SK-N-SH (cell line): ENCODE measurements at regions not wholly inside any gene's neighbourhood (a gene's known extent, or its start where the extent isn't known, plus 50 kb on each side); places are given as distances from the start of the nearest gene placed in this dataset.

Source experiments
- CTCF ChIA-PET: fragments of 300-600, 350-600 bp; formaldehyde crosslinking; extraction: SDS; loops from one replicate; lab custom pipeline; 2021; lab: Yijun Ruan, JAX
- POLR2A ChIA-PET: fragments of 350-600 bp; sonication (Branson Sonifier 250); formaldehyde crosslinking; extraction: SDS; loops from one replicate; lab custom pipeline; 2020; ENCODE audit warnings: antibody characterized with exemption, inconsistent platforms; lab: Yijun Ruan, JAX
- DNase-seq: peaks from one replicate; pipeline ENCODE4 v3.0.0; 2012
- H2AFZ ChIP-seq: fragments of 200-600 bp; sonication (generic); 2 replicates; pipeline ENCODE4 v1.8.1; 2016; ENCODE audit warnings: antibody characterized with exemption, mild to moderate bottlenecking, low read depth
- H3F3A ChIP-seq: fragments of 200-600 bp; sonication (generic); replicated peaks from 2 replicates; pipeline ENCODE3; 2016; ENCODE audit warnings: antibody characterized with exemption, mild to moderate bottlenecking; ENCODE audit not compliant: insufficient read depth
- H3K27ac ChIP-seq, 2 experiments: fragments of 200-500 bp in 1 of 2; fragments of 200-600 bp in 1 of 2; sonication (Bioruptor generic) in 1 of 2; sonication (generic), shearing (Covaris generic) in 1 of 2; 2 replicates each; pipeline versions ENCODE4 v1.5.1 to v1.6.1; 2014 to 2016; ENCODE audit warnings: low read depth in 2 of 2, inconsistent platforms in 1 of 2, low read length in 1 of 2, mild to moderate bottlenecking in 1 of 2, mixed read lengths in 1 of 2
- H3K27me3 ChIP-seq: fragments of 200-600 bp; sonication (generic), shearing (Covaris generic); 2 replicates; pipeline ENCODE4 v1.6.1; 2016; ENCODE audit warnings: mixed run types; ENCODE audit not compliant: insufficient read depth
- H3K36me3 ChIP-seq, 2 experiments: fragments of 200-500 bp in 1 of 2; fragments of 200-600 bp in 1 of 2; sonication (Bioruptor generic) in 1 of 2; sonication (generic) in 1 of 2; replicated peaks in 1 of 2; 2 replicates each; pipeline versions ENCODE3 to v1.5.1; 2014 to 2016; ENCODE audit warnings: low read length in 1 of 2, mild to moderate bottlenecking in 1 of 2; ENCODE audit not compliant: insufficient read depth in 2 of 2, control insufficient read depth in 1 of 2
- H3K4me1 ChIP-seq, 2 experiments: fragments of 200-500 bp in 1 of 2; fragments of 200-600 bp in 1 of 2; sonication (Bioruptor generic) in 1 of 2; sonication (generic), shearing (Covaris generic) in 1 of 2; 2 replicates each; pipeline versions ENCODE4 v1.5.1 to v1.6.1; 2014 to 2016; ENCODE audit warnings: low read depth in 1 of 2, low read length in 1 of 2, mixed run types in 1 of 2; ENCODE audit not compliant: insufficient read depth in 2 of 2, control insufficient read depth in 1 of 2
- H3K4me2 ChIP-seq: fragments of 200-600 bp; sonication (generic), shearing (Covaris generic); 2 replicates; pipeline ENCODE4 v1.6.1; 2017; ENCODE audit warnings: mixed run types
- H3K4me3 ChIP-seq, 2 experiments: fragments of 200-500 bp in 1 of 2; fragments of 200-600 bp in 1 of 2; sonication (Bioruptor generic) in 1 of 2; sonication (generic), shearing (Covaris generic) in 1 of 2; 2 replicates each; pipeline versions ENCODE4 v1.5.1 to v1.8.1; 2014 to 2016; ENCODE audit warnings: low read depth in 2 of 2, inconsistent platforms in 1 of 2, low read length in 1 of 2, mild to moderate bottlenecking in 1 of 2, mixed read lengths in 1 of 2, moderate library complexity in 1 of 2
- H3K79me2 ChIP-seq: fragments of 200-600 bp; sonication (generic); 2 replicates; pipeline ENCODE4 v1.8.1; 2017; ENCODE audit warnings: mild to moderate bottlenecking; ENCODE audit not compliant: insufficient read depth
- H3K9ac ChIP-seq: fragments of 200-600 bp; sonication (generic); 2 replicates; pipeline ENCODE4 v1.6.1; 2017; ENCODE audit warnings: mixed run types
- H3K9me2 ChIP-seq: fragments of 200-600 bp; sonication (generic); 2 replicates; pipeline ENCODE4 v1.6.1; 2017; ENCODE audit warnings: mixed run types
- H3K9me3 ChIP-seq: fragments of 200-600 bp; sonication (generic); 2 replicates; pipeline ENCODE4 v1.6.1; 2017; ENCODE audit warnings: mixed run types, mild to moderate bottlenecking, moderate library complexity
- H4K20me1 ChIP-seq: fragments of 200-600 bp; sonication (generic); 2 replicates; pipeline ENCODE4 v1.6.1; 2017; ENCODE audit warnings: mild to moderate bottlenecking, mixed run types; ENCODE audit not compliant: insufficient read depth
- CHD2 ChIP-seq: fragments of 150-350 bp; IDR thresholded peaks from 2 replicates; pipeline ENCODE4 v1.6.1; 2018; ENCODE audit warnings: low read length; ENCODE audit not compliant: partially characterized antibody
- ELF1 ChIP-seq: IDR thresholded peaks from 2 replicates; pipeline ENCODE4 v1.4.0; 2012
- EP300 ChIP-seq, 2 experiments: IDR thresholded peaks; 2 replicates each; pipeline versions ENCODE4 v1.4.0 to v1.6.1; 2012; ENCODE audit warnings: borderline replicate concordance in 1 of 2, low read depth in 1 of 2, low read length in 1 of 2
- FOXM1 ChIP-seq: IDR thresholded peaks from 2 replicates; pipeline ENCODE4 v1.4.0; 2012; ENCODE audit warnings: low read depth, mild to moderate bottlenecking
- GABPA ChIP-seq: IDR thresholded peaks from 2 replicates; pipeline ENCODE4 v1.4.0; 2012; ENCODE audit warnings: low read depth, mild to moderate bottlenecking
- IRF3 ChIP-seq: fragments of 150-350 bp; IDR thresholded peaks from 2 replicates; pipeline ENCODE4 v1.6.1; 2016; ENCODE audit warnings: mild to moderate bottlenecking, low read depth, low read length
- JUND ChIP-seq: IDR thresholded peaks from 2 replicates; pipeline ENCODE4 v1.4.0; 2012
- NFIC ChIP-seq: IDR thresholded peaks from 2 replicates; pipeline ENCODE4 v1.4.0; 2012; ENCODE audit warnings: borderline replicate concordance
- PBX3 ChIP-seq: IDR thresholded peaks from 2 replicates; pipeline ENCODE4; 2012
- POLR2AphosphoS5 ChIP-seq: IDR thresholded peaks from 2 replicates; pipeline ENCODE4 v1.6.1; 2012; ENCODE audit warnings: low read depth, low read length
- RFX5 ChIP-seq: IDR thresholded peaks from 2 replicates; pipeline ENCODE4 v1.6.1; 2012; ENCODE audit warnings: mild to moderate bottlenecking, improper control_type of control experiment, low read length
- RXRA ChIP-seq: IDR thresholded peaks from 2 replicates; pipeline ENCODE4 v1.4.0; 2012; ENCODE audit warnings: low read depth, mild to moderate bottlenecking, borderline replicate concordance
- SIN3A ChIP-seq: IDR thresholded peaks from 2 replicates; pipeline ENCODE4 v1.6.1; 2012; ENCODE audit warnings: low read depth, mild to moderate bottlenecking, low read length, moderate library complexity, borderline replicate concordance
- TEAD4 ChIP-seq: IDR thresholded peaks from 2 replicates; pipeline ENCODE4 v1.4.0; 2012; ENCODE audit warnings: mild to moderate bottlenecking, borderline replicate concordance; ENCODE audit not compliant: insufficient read depth
- USF1 ChIP-seq: IDR thresholded peaks from 2 replicates; pipeline ENCODE4 v1.4.0; 2012; ENCODE audit warnings: low read depth, borderline replicate concordance
- USF2 ChIP-seq: fragments of 150-350 bp; IDR thresholded peaks from 2 replicates; pipeline ENCODE4 v1.6.1; 2017; ENCODE audit warnings: antibody characterized with exemption, low read length, low read depth, borderline replicate concordance
- YY1 ChIP-seq: IDR thresholded peaks from 2 replicates; pipeline ENCODE4 v1.4.0; 2012; ENCODE audit warnings: low read depth, mild to moderate bottlenecking
- WGBS: methylation state at CpG from one replicate; pipeline ENCODE4 v1.1.6; 2017; ENCODE audit warnings: low lambda C conversion rate; 5-methylcytosine and 5-hydroxymethylcytosine counted together

- H4K20me1 ChIP-seq: no peaks in the 10 kb centered on the region
- no peaks in the 10 kb centered on the region for H3K36me3 ChIP-seq
- no peaks in the 10 kb centered on the region for H3F3A ChIP-seq
- no peak overlapping the region for H3K27ac ChIP-seq
- no peak overlapping the region for H3K9ac ChIP-seq
- 66% methylated on average over 2 of the region's 2 CpGs for WGBS
- H3K4me2 ChIP-seq: no peak overlapping the region
- no peak for DNase-seq
- no peaks in the 10 kb centered on the region for H3K79me2 ChIP-seq
- TF ChIP-seq NFIC: no peak
- TF ChIP-seq RFX5: no peak
- TF ChIP-seq PBX3: no peak
- no peak for TF ChIP-seq SIN3A
- TF ChIP-seq RXRA: no peak
- TF ChIP-seq USF1: no peak
- no peak for TF ChIP-seq IRF3
- TF ChIP-seq POLR2AphosphoS5: no peak
- no peak for TF ChIP-seq USF2
- no peak for TF ChIP-seq EP300 (IDR thresholded peaks at IDR 0.05; ENCODE audit: borderline replicate concordance in 1 of 2, low read depth in 1 of 2, low read length in 1 of 2)
- TF ChIP-seq JUND: no peak
- no peak for TF ChIP-seq YY1
- no peak for TF ChIP-seq GABPA
- TF ChIP-seq TEAD4: no peak
- no peaks in the 10 kb centered on the region for H3K9me3 ChIP-seq
- no peaks in the 10 kb centered on the region for H3K9me2 ChIP-seq
- no peaks in the 10 kb centered on the region for H3K4me1 ChIP-seq
- ChIA-PET CTCF (no interaction called here), POLR2A (no interaction called here)
- H3K27me3 ChIP-seq: no peaks in the 10 kb centered on the region
- H3K4me3 ChIP-seq: no peak overlapping the region
- no peak overlapping the region for H2AFZ ChIP-seq
These were observed 821.6 kb upstream of the ZEB2 start for GRCh38 chr2:145341536-145341935.

DNA sequence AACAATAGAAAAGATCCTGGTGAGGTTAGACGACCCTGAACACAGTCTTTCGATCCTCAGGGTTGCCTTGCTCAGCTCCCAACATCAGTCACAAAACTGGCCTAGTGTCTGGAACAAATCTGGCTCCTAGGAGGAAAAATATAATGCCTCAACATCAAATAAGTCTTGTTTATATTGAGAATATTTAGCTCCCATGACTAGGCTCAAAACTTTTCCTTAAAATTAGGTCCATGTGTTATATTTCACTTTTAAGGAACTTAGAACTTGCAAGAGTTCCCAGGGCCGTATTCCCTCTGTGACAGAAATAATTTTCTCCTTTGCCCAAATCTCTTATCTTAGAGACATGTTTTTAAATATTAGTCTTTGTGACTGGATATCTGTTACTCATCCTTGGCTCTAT, 819.7 kb upstream of the ZEB2 start:
- CTCF ChIA-PET: no interaction called here

More for the DNA sequence above, 819.7 kb upstream of the ZEB2 start:
- no peak overlapping the region for H3K4me2 ChIP-seq
- no peaks in the 10 kb centered on the region for H3K27me3 ChIP-seq
- no peak overlapping the region for H3K4me3 ChIP-seq
- H3K79me2 ChIP-seq: no peaks in the 10 kb centered on the region
- no peaks in the 10 kb centered on the region for H3F3A ChIP-seq
- H3K4me1 ChIP-seq: no peaks in the 10 kb centered on the region
- H4K20me1 ChIP-seq: no peaks in the 10 kb centered on the region
- H3K27ac ChIP-seq: no peak overlapping the region
- POLR2A ChIA-PET: no interaction called here
- no peak overlapping the region for H3K9ac ChIP-seq
- H2AFZ ChIP-seq: no peak overlapping the region
- no peak for DNase-seq
- WGBS: 75% methylated on average over 3 of the region's 3 CpGs
- no peaks in the 10 kb centered on the region for H3K9me3 ChIP-seq
- no peaks in the 10 kb centered on the region for H3K36me3 ChIP-seq
- TF ChIP-seq ELF1 (no peak), CHD2 (no peak), IRF3 (no peak), FOXM1 (no peak), SIN3A (no peak)
- H3K9me2 ChIP-seq: no peaks in the 10 kb centered on the region
